GM12891 (cell line): ENCODE measurements at regions not wholly inside any gene's neighbourhood (a gene's known extent, or its start where the extent isn't known, plus 50 kb on each side); places are given as distances from the start of the nearest gene placed in this dataset.

Source experiments
- PAX5 ChIP-seq: IDR thresholded peaks from 2 replicates; pipeline ENCODE4 v1.6.1; 2011; ENCODE audit warnings: low read length, moderate library complexity, mild to moderate bottlenecking; ENCODE audit not compliant: insufficient read depth, severe bottlenecking
- POLR2A ChIP-seq: IDR thresholded peaks from 2 replicates; pipeline ENCODE4 v1.6.1; 2011; ENCODE audit warnings: low read depth, low read length, control low read depth
- POLR2AphosphoS5 ChIP-seq: IDR thresholded peaks from 2 replicates; pipeline ENCODE4 v1.6.1; 2011; ENCODE audit warnings: low read depth, low read length, control low read depth
- POU2F2 ChIP-seq: IDR thresholded peaks from 2 replicates; pipeline ENCODE4 v1.6.1; 2011; ENCODE audit warnings: low read depth, mild to moderate bottlenecking, control low read depth, low read length, moderate library complexity
- SPI1 ChIP-seq: IDR thresholded peaks from 2 replicates; pipeline ENCODE4 v1.6.1; 2011; ENCODE audit warnings: low read depth, low read length, control low read depth
- TAF1 ChIP-seq: IDR thresholded peaks from 2 replicates; pipeline ENCODE4 v1.6.1; 2011; ENCODE audit warnings: low read depth, low read length, control low read depth

DNA sequence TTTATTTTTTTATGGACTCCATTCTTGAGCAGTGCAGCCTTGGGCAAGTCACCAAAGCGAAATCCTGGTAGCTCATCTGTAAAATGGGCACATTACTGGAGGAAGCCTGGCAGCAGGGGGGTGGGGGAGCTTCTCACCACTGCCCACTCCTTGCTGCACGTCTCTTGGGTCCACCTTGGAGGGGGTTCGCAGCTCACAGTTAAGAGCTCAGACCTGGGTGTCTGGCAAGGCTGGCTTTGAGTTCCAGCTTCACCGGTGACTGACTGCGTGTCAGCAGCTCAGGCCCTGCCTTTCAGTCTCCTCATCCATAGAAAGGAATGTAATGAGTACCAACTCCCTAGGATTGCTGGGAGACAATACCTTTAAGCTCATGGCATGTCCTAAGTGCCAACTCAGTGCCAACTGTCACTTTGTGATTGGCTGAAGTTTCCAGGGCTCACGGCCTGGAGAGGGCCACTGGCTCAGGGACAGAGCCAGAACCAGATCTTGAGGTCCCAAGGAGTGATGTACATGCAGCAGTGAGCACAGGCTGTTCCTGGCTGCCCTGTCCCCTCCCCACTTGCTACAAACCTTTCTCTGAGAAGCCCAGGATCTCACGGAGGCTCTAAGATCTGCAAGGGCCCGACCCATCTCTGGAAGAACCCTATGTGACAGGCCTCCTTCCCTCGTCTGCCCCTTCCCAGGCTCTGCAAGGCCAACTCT is 72.9 kb downstream of the C9orf50 start:
- TF ChIP-seq POLR2A (no peak), TAF1 (no peak), SPI1 (no peak), POU2F2 (no peak), POLR2AphosphoS5 (no peak), PAX5 (no peak)
